Keratinocyte (primary cell): ENCODE measurements at regions not wholly inside any gene's neighbourhood (a gene's known extent, or its start where the extent isn't known, plus 50 kb on each side); places are given as distances from the start of the nearest gene placed in this dataset.

Experiments used
- CTCF ChIP-seq, 3 experiments: IDR thresholded peaks in 1 of 3; conservative IDR thresholded peaks in 1 of 3; optimal IDR thresholded peaks in 1 of 3; 2 replicates in 2 of 3; 3 replicates in 1 of 3; pipeline versions ENCODE3 to v1.5.1; 2011; ENCODE audit warnings: low read length in 3 of 3, mild to moderate bottlenecking in 3 of 3, moderate library complexity in 2 of 3, control low read depth in 1 of 3, inconsistent platforms in 1 of 3; ENCODE audit not compliant: insufficient read depth in 2 of 3; ENCODE audit errors: extremely low read depth in 1 of 3
- EZH2 ChIP-seq: IDR thresholded peaks from one replicate; pipeline ENCODE4 v1.6.1; 2012; ENCODE audit warnings: inconsistent platforms, mild to moderate bottlenecking, low read length, moderate library complexity

- no peak for TF ChIP-seq EZH2
- no peak for TF ChIP-seq CTCF (optimal IDR thresholded peaks at IDR 0.05 in 1 of 3, IDR thresholded peaks at IDR 0.05 in 1 of 3, conservative IDR thresholded peaks at IDR 0.05 in 1 of 3; ENCODE audit: extremely low read depth in 1 of 3, insufficient read depth in 2 of 3, low read length in 3 of 3)
Observed at GRCh38 chr4:24426557-24426956, 157.8 kb downstream of the DHX15 start.
